Lower lobe of right lung (tissue), 2 donors: ENCODE measurements at regions not wholly inside any gene's neighbourhood (a gene's known extent, or its start where the extent isn't known, plus 50 kb on each side); places are given as distances from the start of the nearest gene placed in this dataset.

Source experiments
- ATAC-seq, 2 donors: fragments of 200-7000 bp; cut with Tn5 transposase; one replicate each; pipeline ENCODE4 v1.9.1; 2020 to 2022; ENCODE audit warnings: mild to moderate bottlenecking in 2 of 2, moderate library complexity in 2 of 2
- DNase-seq: peaks from one replicate; pipeline ENCODE4 v3.0.0-alpha.2; 2020
- H3K27ac ChIP-seq: fragments of 200-600 bp; one replicate; pipeline ENCODE4 v1.8.0; 2022
- H3K27me3 ChIP-seq: fragments of 200-600 bp; one replicate; pipeline ENCODE4 v1.8.0; 2022; ENCODE audit warnings: low read depth
- H3K36me3 ChIP-seq: fragments of 200-600 bp; one replicate; pipeline ENCODE4 v1.8.0; 2022; ENCODE audit warnings: mild to moderate bottlenecking
- H3K4me1 ChIP-seq: fragments of 200-600 bp; one replicate; pipeline ENCODE4 v1.8.0; 2022
- H3K4me3 ChIP-seq: fragments of 200-600 bp; one replicate; pipeline ENCODE4 v1.8.0; 2022; ENCODE audit warnings: mild to moderate bottlenecking
- H3K9me3 ChIP-seq: fragments of 200-600 bp; one replicate; pipeline ENCODE4 v1.8.0; 2022
- intact Hi-C: fragments of 100-400 bp; cut with DNase I; formaldehyde crosslinking; loops from one replicate; pipeline ENCODE4 v1.11.0; 2022
- TF ChIP-seq, protein P1 (sequence below): fragments of 200-600 bp; IDR thresholded peaks from one replicate; pipeline ENCODE4 v1.8.0; 2022; ENCODE audit warnings: antibody characterized with exemption, mild to moderate bottlenecking
- donor health status: DM: no; HTN: yes; CAD: no; lungs with severe emphysema.

DNA sequence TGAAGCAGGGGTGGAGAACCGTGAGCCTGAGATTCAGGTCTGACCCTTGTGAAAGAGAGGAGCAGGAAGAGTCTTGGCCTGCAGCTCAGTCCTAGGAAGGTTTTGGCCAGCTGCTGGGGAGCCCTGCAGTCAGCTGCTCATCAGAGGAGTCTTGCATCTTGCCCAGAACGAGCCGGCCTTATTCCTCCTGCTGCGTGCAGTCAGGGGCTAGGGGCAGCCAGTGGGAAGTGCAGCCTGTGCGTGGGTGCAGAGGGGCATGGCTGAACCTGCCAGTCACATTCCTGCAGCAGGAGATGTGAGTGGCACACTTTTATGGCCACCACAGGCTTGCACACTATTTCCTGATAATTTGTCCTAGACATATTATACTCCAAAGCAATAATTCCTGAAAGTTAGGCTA is 278.7 kb downstream of the NPR3 start:
- TF ChIP-seq, protein P1, sequence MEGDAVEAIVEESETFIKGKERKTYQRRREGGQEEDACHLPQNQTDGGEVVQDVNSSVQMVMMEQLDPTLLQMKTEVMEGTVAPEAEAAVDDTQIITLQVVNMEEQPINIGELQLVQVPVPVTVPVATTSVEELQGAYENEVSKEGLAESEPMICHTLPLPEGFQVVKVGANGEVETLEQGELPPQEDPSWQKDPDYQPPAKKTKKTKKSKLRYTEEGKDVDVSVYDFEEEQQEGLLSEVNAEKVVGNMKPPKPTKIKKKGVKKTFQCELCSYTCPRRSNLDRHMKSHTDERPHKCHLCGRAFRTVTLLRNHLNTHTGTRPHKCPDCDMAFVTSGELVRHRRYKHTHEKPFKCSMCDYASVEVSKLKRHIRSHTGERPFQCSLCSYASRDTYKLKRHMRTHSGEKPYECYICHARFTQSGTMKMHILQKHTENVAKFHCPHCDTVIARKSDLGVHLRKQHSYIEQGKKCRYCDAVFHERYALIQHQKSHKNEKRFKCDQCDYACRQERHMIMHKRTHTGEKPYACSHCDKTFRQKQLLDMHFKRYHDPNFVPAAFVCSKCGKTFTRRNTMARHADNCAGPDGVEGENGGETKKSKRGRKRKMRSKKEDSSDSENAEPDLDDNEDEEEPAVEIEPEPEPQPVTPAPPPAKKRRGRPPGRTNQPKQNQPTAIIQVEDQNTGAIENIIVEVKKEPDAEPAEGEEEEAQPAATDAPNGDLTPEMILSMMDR: no peak
- no peak for DNase-seq
- Histone ChIP-seq H3K27ac (no peak overlapping the region), H3K27me3 (no peaks in the 10 kb centered on the region), H3K4me1 (no peaks in the 10 kb centered on the region), H3K4me3 (no peak overlapping the region), H3K36me3 (no peaks in the 10 kb centered on the region), H3K9me3 (no peaks in the 10 kb centered on the region)
- intact Hi-C loops: no loop called here
- ATAC-seq: no peak

- Histone ChIP-seq H3K4me3 (no peak overlapping the region), H3K9me3 (no peaks in the 10 kb centered on the region), H3K36me3 (no peaks in the 10 kb centered on the region), H3K27ac (no peak overlapping the region), H3K27me3 (no peaks in the 10 kb centered on the region), H3K4me1 (no peaks in the 10 kb centered on the region)
- TF ChIP-seq, protein P1: no peak
- intact Hi-C loops: no loop called here
- ATAC-seq: no peak
- no peak for DNase-seq
Observed at GRCh38 chr5:32990593-32991420, 279.7 kb downstream of the NPR3 start.

DNA sequence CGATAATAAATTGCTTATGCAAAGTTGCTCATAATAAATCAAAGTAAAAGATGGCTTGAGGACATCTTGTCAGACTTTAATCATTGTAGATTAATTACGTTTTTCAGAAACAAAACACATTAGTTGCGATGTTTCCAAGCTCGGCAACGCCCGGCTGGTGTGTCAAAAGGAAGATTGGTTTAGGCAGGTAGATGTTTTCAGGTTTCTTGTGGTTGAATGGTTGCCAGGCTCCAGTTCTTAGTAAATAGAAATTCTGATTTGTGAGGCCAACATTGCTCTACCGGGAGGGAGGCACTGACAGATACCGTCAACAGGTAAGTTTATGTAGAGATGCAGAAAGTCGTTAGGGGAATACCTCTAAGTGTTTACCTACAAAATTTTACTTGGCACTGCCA is 280.3 kb downstream of the NPR3 start:
- TF ChIP-seq, protein P1: no peak
- no peaks in the 10 kb centered on the region for H3K9me3 ChIP-seq
- ATAC-seq (no peak), DNase-seq (no peak)
- no peaks in the 10 kb centered on the region for H3K4me1 ChIP-seq
- H3K36me3 ChIP-seq: no peaks in the 10 kb centered on the region
- H3K27me3 ChIP-seq: no peaks in the 10 kb centered on the region
- intact Hi-C loops: no loop called here
- no peak overlapping the region for H3K27ac ChIP-seq
- H3K4me3 ChIP-seq: no peak overlapping the region

GRCh38 chr5:32996336-32996735 is 285.2 kb downstream of the NPR3 start:
- Histone ChIP-seq H3K27ac (no peak overlapping the region), H3K27me3 (no peaks in the 10 kb centered on the region), H3K9me3 (no peaks in the 10 kb centered on the region), H3K4me1 (no peaks in the 10 kb centered on the region), H3K36me3 (no peaks in the 10 kb centered on the region), H3K4me3 (no peak overlapping the region)
- TF ChIP-seq, protein P1: no peak
- DNase-seq (no peak), ATAC-seq (no peak)
- intact Hi-C loops: no loop called here

GRCh38 chr5:33008751-33009418 is 297.8 kb downstream of the NPR3 start:
- ATAC-seq (no peak), DNase-seq (no peak)
- TF ChIP-seq, protein P1: no peak
- intact Hi-C loops: no loop called here
- Histone ChIP-seq H3K4me3 (no peak overlapping the region), H3K4me1 (no peaks in the 10 kb centered on the region), H3K9me3 (peaks cover 18% of the 10 kb centered on the region), H3K36me3 (no peaks in the 10 kb centered on the region), H3K27me3 (no peaks in the 10 kb centered on the region), H3K27ac (no peak overlapping the region)
